ENCODE measurements at regions not wholly inside any gene's neighbourhood (a gene's known extent, or its start where the extent isn't known, plus 50 kb on each side); places are given as distances from the start of the nearest gene placed in this dataset.

- TF ChIP-seq POLR2A (IDR thresholded peaks at IDR 0.05) = no peak
- TF ChIP-seq CTCF (IDR thresholded peaks at IDR 0.05) = no peak
Measured at GRCh38 chr2:224126440-224126839, 87.4 kb upstream of the SERPINE2 start.

Measured in lower leg skin (tissue), 3 donors.